H9 (cell line): ENCODE measurements at regions not wholly inside any gene's neighbourhood (a gene's known extent, or its start where the extent isn't known, plus 50 kb on each side); places are given as distances from the start of the nearest gene placed in this dataset.

Experiments
- DNase-seq: peaks from one replicate; pipeline ENCODE4 v3.0.0-alpha.2; 2017
- H2AFZ ChIP-seq: one replicate; pipeline ENCODE4 v1.6.1; 2013; ENCODE audit warnings: mild to moderate bottlenecking, low read length, control low read depth, moderate library complexity
- H2AK5ac ChIP-seq: 2 replicates; pipeline ENCODE4 v1.6.1; 2013; ENCODE audit warnings: low read length, control low read depth, mixed read lengths; ENCODE audit not compliant: insufficient read length
- H2BK120ac ChIP-seq: one replicate; pipeline ENCODE4 v1.6.1; 2013; ENCODE audit warnings: low read depth, mild to moderate bottlenecking, low read length, control low read depth, inconsistent platforms; ENCODE audit not compliant: poor library complexity, severe bottlenecking
- H2BK12ac ChIP-seq: 2 replicates; pipeline ENCODE4 v1.6.1; 2013; ENCODE audit warnings: low read length, control low read depth, mixed read lengths, low read depth; ENCODE audit not compliant: insufficient read length
- H2BK15ac ChIP-seq: 2 replicates; pipeline ENCODE4 v1.6.1; 2013; ENCODE audit warnings: low read depth, low read length, control low read depth
- H2BK20ac ChIP-seq: one replicate; pipeline ENCODE4 v1.6.1; 2013; ENCODE audit warnings: low read depth, mild to moderate bottlenecking, low read length, control low read depth, inconsistent platforms; ENCODE audit not compliant: poor library complexity, severe bottlenecking
- H2BK5ac ChIP-seq: 2 replicates; pipeline ENCODE4 v1.6.1; 2013; ENCODE audit warnings: low read length, control low read depth, mixed read lengths; ENCODE audit not compliant: insufficient read length
- H3K14ac ChIP-seq: 2 replicates; pipeline ENCODE4 v1.6.1; 2013; ENCODE audit warnings: low read length, control low read depth; ENCODE audit not compliant: insufficient read depth
- H3K18ac ChIP-seq: 2 replicates; pipeline ENCODE4 v1.6.1; 2013; ENCODE audit warnings: low read depth, mild to moderate bottlenecking, mixed read lengths, low read length, control low read depth; ENCODE audit not compliant: insufficient read length
- H3K23ac ChIP-seq: 2 replicates; pipeline ENCODE4 v1.6.1; 2013; ENCODE audit warnings: low read length, control low read depth, mixed read lengths, low read depth; ENCODE audit not compliant: insufficient read length
- H3K23me2 ChIP-seq: 2 replicates; pipeline ENCODE4 v1.6.1; 2013; ENCODE audit warnings: low read depth, mild to moderate bottlenecking, mixed read lengths, low read length, control low read depth; ENCODE audit not compliant: insufficient read length, poor library complexity, severe bottlenecking
- H3K27ac ChIP-seq: 2 replicates; pipeline ENCODE4 v1.5.1; 2013; ENCODE audit warnings: low read length, control low read depth, mixed read lengths, low read depth; ENCODE audit not compliant: insufficient read length
- H3K27me3 ChIP-seq: 2 replicates; pipeline ENCODE4 v1.6.1; 2013; ENCODE audit warnings: low read length, control low read depth, inconsistent platforms; ENCODE audit not compliant: insufficient read depth
- H3K4ac ChIP-seq: 2 replicates; pipeline ENCODE4 v1.6.1; 2013; ENCODE audit warnings: low read depth, mild to moderate bottlenecking, control low read depth, inconsistent platforms, low read length, moderate library complexity
- H3K4me1 ChIP-seq: 2 replicates; pipeline ENCODE4 v1.6.1; 2013; ENCODE audit warnings: low read length, control low read depth, inconsistent platforms; ENCODE audit not compliant: insufficient read depth
- H3K4me2 ChIP-seq: 2 replicates; pipeline ENCODE4 v1.6.1; 2013; ENCODE audit warnings: low read length, control low read depth, mixed read lengths; ENCODE audit not compliant: insufficient read length, insufficient read depth
- H3K56ac ChIP-seq: 2 replicates; pipeline ENCODE4 v1.6.1; 2013; ENCODE audit warnings: low read depth, mild to moderate bottlenecking, mixed read lengths, low read length, control low read depth; ENCODE audit not compliant: insufficient read length
- H3K79me1 ChIP-seq: 2 replicates; pipeline ENCODE4 v1.6.1; 2013; ENCODE audit warnings: low read depth, mild to moderate bottlenecking, moderate library complexity, low read length, control low read depth, inconsistent platforms; ENCODE audit not compliant: insufficient read depth, poor library complexity, severe bottlenecking
- H3K79me2 ChIP-seq: 2 replicates; pipeline ENCODE4 v1.6.1; 2013; ENCODE audit warnings: low read length, control low read depth, inconsistent platforms; ENCODE audit not compliant: insufficient read depth
- H3K9ac ChIP-seq: 2 replicates; pipeline ENCODE4 v1.6.1; 2013; ENCODE audit warnings: low read length, control low read depth, mixed read lengths; ENCODE audit not compliant: insufficient read length; ENCODE audit errors: extremely low read depth
- H3K9me3 ChIP-seq: one replicate; pipeline ENCODE4 v1.6.1; 2013; ENCODE audit warnings: low read depth, low read length, inconsistent platforms; ENCODE audit not compliant: control insufficient read depth
- H3T11ph ChIP-seq: one replicate; pipeline ENCODE4 v1.6.1; 2013; ENCODE audit warnings: mild to moderate bottlenecking, low read length, control low read depth, inconsistent platforms
- H4K20me1 ChIP-seq: one replicate; pipeline ENCODE4 v1.6.1; 2013; ENCODE audit not compliant: control insufficient read depth, insufficient read length, insufficient read depth
- H4K5ac ChIP-seq: 2 replicates; pipeline ENCODE4 v1.6.1; 2013; ENCODE audit warnings: low read depth, mild to moderate bottlenecking, mixed read lengths, low read length, control low read depth; ENCODE audit not compliant: insufficient read length
- H4K8ac ChIP-seq: replicated peaks from 2 replicates; pipeline ENCODE4 v1.6.1; 2013; ENCODE audit warnings: low read length, control low read depth, mixed read lengths, low read depth; ENCODE audit not compliant: insufficient read length
- H4K91ac ChIP-seq: 2 replicates; pipeline ENCODE4 v1.6.1; 2013; ENCODE audit warnings: low read depth, mild to moderate bottlenecking, moderate library complexity, mixed read lengths, low read length, control low read depth; ENCODE audit not compliant: insufficient read length
- H3K27ac Mint-ChIP-seq, 3 experiments: 2 replicates in 2 of 3; 3 replicates in 1 of 3; pipeline ENCODE4 v1.8.0; 2020 to 2021; ENCODE audit warnings: mixed read lengths in 3 of 3, mild to moderate bottlenecking in 1 of 3, moderate library complexity in 1 of 3
- H3K27me3 Mint-ChIP-seq: 2 replicates; pipeline ENCODE4 v1.8.0; 2021; ENCODE audit warnings: low read depth, mild to moderate bottlenecking, moderate library complexity, mixed read lengths
- H3K36me3 Mint-ChIP-seq, 3 experiments: 2 replicates in 2 of 3; 3 replicates in 1 of 3; pipeline ENCODE4 v1.8.0; 2020 to 2021; ENCODE audit warnings: low read depth in 3 of 3, mixed read lengths in 3 of 3; ENCODE audit not compliant: insufficient read depth in 1 of 3
- H3K4me1 Mint-ChIP-seq, 2 experiments: 2 replicates each; pipeline ENCODE4 v1.8.0; 2020; ENCODE audit warnings: mixed read lengths in 2 of 2
- H3K4me3 Mint-ChIP-seq, 2 experiments: 2 replicates in 1 of 2; 3 replicates in 1 of 2; pipeline ENCODE4 v1.8.0; 2020 to 2021; ENCODE audit warnings: mild to moderate bottlenecking in 2 of 2, mixed read lengths in 2 of 2, moderate library complexity in 1 of 2
- H3K9me3 Mint-ChIP-seq, 2 experiments: 2 replicates in 1 of 2; 3 replicates in 1 of 2; pipeline ENCODE4 v1.8.0; 2020; ENCODE audit warnings: mild to moderate bottlenecking in 2 of 2, mixed read lengths in 2 of 2, moderate library complexity in 1 of 2
- CTCF ChIP-seq: fragments of 200-600 bp; sonication (generic); conservative IDR thresholded peaks from 3 replicates; pipeline ENCODE4 v1.8.0; 2021; ENCODE audit warnings: antibody characterized with exemption, mild to moderate bottlenecking
- WGBS: extraction: QIAGEN DNeasy Blood & Tissue Kit; methylation state at CpG from one replicate; pipeline ENCODE4 v1.1.7; 2013; ENCODE audit warnings: missing lambda C conversion rate, low lambda C conversion rate, mixed read lengths; ENCODE audit not compliant: insufficient read length; ENCODE audit errors: extremely low coverage; 5-methylcytosine and 5-hydroxymethylcytosine counted together

GRCh38 chr1:201737352-201738060 lies 91.5 kb upstream of the IPO9 start:
- no peak for DNase-seq
- Histone ChIP-seq H3K4me2 (no peak overlapping the region), H3K79me1 (no peaks in the 10 kb centered on the region), H2AK5ac (no peak overlapping the region), H2BK5ac (no peak overlapping the region), H2BK15ac (no peak overlapping the region), H3K9ac (no peak overlapping the region), H4K91ac (no peak overlapping the region), H3K27ac (peak overlapping the region; percentile 24), H2AFZ (no peak overlapping the region), H3K79me2 (no peaks in the 10 kb centered on the region; the same call in 1 of the 2 replicates), H3K23ac (no peak overlapping the region), H4K20me1 (no peaks in the 10 kb centered on the region), H3K14ac (peak overlapping the region; percentile 7; the same call in 1 of the 2 replicates), H3K4ac (no peak overlapping the region), H3K18ac (peak overlapping the region; percentile 39), H3K4me1 (peaks cover 34% of the 10 kb centered on the region), H3K9me3 (no peaks in the 10 kb centered on the region), H2BK20ac (no peak overlapping the region), H2BK120ac (no peak overlapping the region), H4K8ac (no peak overlapping the region), H3K27me3 (no peaks in the 10 kb centered on the region; the same call in 1 of the 2 replicates), H3K23me2 (peaks cover 21% of the 10 kb centered on the region), H2BK12ac (no peak overlapping the region), H3K56ac (no peak overlapping the region), H4K5ac (peak overlapping the region; percentile 15), H3T11ph (no peak overlapping the region)
- peak overlapping the region; percentile 36 to 95 for H3K4me3 Mint-ChIP-seq
- peak overlapping the region; percentile 94 to 100 (median 99) for H3K27ac Mint-ChIP-seq
- TF ChIP-seq CTCF: no peak
- no CpG with 5 or more reads among the region's 5 CpGs for WGBS
- H3K9me3 Mint-ChIP-seq: no peaks in the 10 kb centered on the region
- peaks cover 62 to 70% of the 10 kb centered on the region in 2 experiments for H3K4me1 Mint-ChIP-seq
- H3K36me3 Mint-ChIP-seq: peaks cover 0 to 2% (median 0%) of the 10 kb centered on the region in 3 experiments; a peak in 3 of 7 replicates
- peaks cover 15% of the 10 kb centered on the region for H3K27me3 Mint-ChIP-seq
